Activated CD4-positive, CD25-positive, alpha-beta regulatory T cell treated with anti-CD3 and anti-CD28 coated beads, Interleukin-2, amount 50 U/mL, for 72 hours (primary cell): ENCODE measurements at regions not wholly inside any gene's neighbourhood (a gene's known extent, or its start where the extent isn't known, plus 50 kb on each side); places are given as distances from the start of the nearest gene placed in this dataset.
A peak's percentile ranks its signal among the peaks of the same experiment; 100 is the strongest.

Experiments
- DNase-seq: peaks from one replicate; pipeline ENCODE4 v3.0.0; 2021

GRCh38 chr14:95466506-95466905 lies 49.9 kb downstream of the SYNE3 start:
- DNase-seq = no peak

- no peak for DNase-seq
These were observed 50.5 kb downstream of the SYNE3 start for GRCh38 chr14:95465936-95466335.

GRCh38 chr14:95465358-95465757 lies 51.1 kb downstream of the SYNE3 start:
- DNase-seq = no peak

- no peak for DNase-seq
These were observed 51.9 kb downstream of the SYNE3 start for GRCh38 chr14:95464514-95464913.

GRCh38 chr14:95464103-95464502 lies 52.3 kb downstream of the SYNE3 start:
- no peak for DNase-seq

GRCh38 chr14:95463171-95463901 lies 53.1 kb downstream of the SYNE3 start:
- DNase-seq = no peak

- no peak for DNase-seq
These were observed 54.0 kb downstream of the SYNE3 start for GRCh38 chr14:95462491-95462890.

GRCh38 chr14:95460647-95461478 lies 55.6 kb downstream of the SYNE3 start:
- DNase-seq = no peak

- no peak for DNase-seq
These were observed 57.5 kb downstream of the SYNE3 start for GRCh38 chr14:95458906-95459305.

- no peak for DNase-seq
These were observed 58.0 kb downstream of the SYNE3 start for GRCh38 chr14:95458459-95458858.

- no peak for DNase-seq
These were observed 60.2 kb downstream of the SYNE3 start for GRCh38 chr14:95456281-95456680.

GRCh38 chr14:95455246-95455645 lies 61.2 kb downstream of the SYNE3 start:
- no peak for DNase-seq

- DNase-seq = no peak
These were observed 62.8 kb downstream of the SYNE3 start for GRCh38 chr14:95453713-95453980.

- no peak for DNase-seq
These were observed 63.3 kb downstream of the SYNE3 start for GRCh38 chr14:95452893-95453712.

- DNase-seq = no peak
These were observed 64.1 kb downstream of the SYNE3 start for GRCh38 chr14:95452176-95452892.

- DNase-seq = no peak
These were observed 67.3 kb downstream of the SYNE3 start for GRCh38 chr14:95449131-95449530.

- DNase-seq = no peak
These were observed 70.0 kb downstream of the SYNE3 start for GRCh38 chr14:95446470-95446869.

- no peak for DNase-seq
These were observed 70.8 kb downstream of the SYNE3 start for GRCh38 chr14:95445676-95446075.

- DNase-seq = no peak
These were observed 71.3 kb downstream of the SYNE3 start for GRCh38 chr14:95445161-95445560.

GRCh38 chr14:95444132-95445129 lies 72.0 kb downstream of the SYNE3 start:
- no peak for DNase-seq

GRCh38 chr14:95442633-95443021 lies 73.8 kb downstream of the SYNE3 start:
- DNase-seq = peak; percentile 79
